ENCODE measurements at regions not wholly inside any gene's neighbourhood (a gene's known extent, or its start where the extent isn't known, plus 50 kb on each side); places are given as distances from the start of the nearest gene placed in this dataset.

GRCh38 chr3:72405943-72406566, 442.2 kb downstream of the SHQ1 start:
- no peaks in the 10 kb centered on the region for H3K36me3 ChIP-seq
- no peak overlapping the region for H3K27ac ChIP-seq
- H3K27me3 ChIP-seq: no peaks in the 10 kb centered on the region
- H3K9me3 ChIP-seq: no peaks in the 10 kb centered on the region
- H3K4me1 ChIP-seq: peaks cover 74% of the 10 kb centered on the region
- H3K4me3 ChIP-seq: no peak overlapping the region
- TF ChIP-seq POLR2A (IDR thresholded peaks at IDR 0.05): no peak
- no peak for TF ChIP-seq POLR2AphosphoS5 (IDR thresholded peaks at IDR 0.05; ENCODE audit: insufficient read depth in 1 of 2, low read depth in 1 of 2)
- no peak for TF ChIP-seq CTCF (IDR thresholded peaks at IDR 0.05)
- intact Hi-C loops (cut with DNase I): no loop called here
- DNase-seq (ENCODE audit: extremely low spot score in 2 of 2): no peak

- intact Hi-C loops (cut with DNase I): no loop called here
- no peak for TF ChIP-seq CTCF (IDR thresholded peaks at IDR 0.05)
- TF ChIP-seq POLR2A (IDR thresholded peaks at IDR 0.05): no peak
- no peak for TF ChIP-seq POLR2AphosphoS5 (IDR thresholded peaks at IDR 0.05; ENCODE audit: insufficient read depth in 1 of 2, low read depth in 1 of 2)
These were observed 447.2 kb downstream of the SHQ1 start for GRCh38 chr3:72401005-72401545.

GRCh38 chr3:72398781-72399180, 449.5 kb downstream of the SHQ1 start:
- Histone ChIP-seq H3K9me3 (no peaks in the 10 kb centered on the region), H3K36me3 (no peaks in the 10 kb centered on the region), H3K4me3 (no peak overlapping the region), H3K27me3 (no peaks in the 10 kb centered on the region), H3K4me1 (peaks cover 43% of the 10 kb centered on the region), H3K27ac (no peak overlapping the region)
- intact Hi-C loops (cut with DNase I): no loop called here
- no peak for DNase-seq (ENCODE audit: extremely low spot score in 2 of 2)
- TF ChIP-seq CTCF (IDR thresholded peaks at IDR 0.05): no peak
- no peak for TF ChIP-seq POLR2AphosphoS5 (IDR thresholded peaks at IDR 0.05; ENCODE audit: insufficient read depth in 1 of 2, low read depth in 1 of 2)
- no peak for TF ChIP-seq POLR2A (IDR thresholded peaks at IDR 0.05)

More at GRCh38 chr3:72401005-72401545, 447.2 kb downstream of the SHQ1 start:
- no peaks in the 10 kb centered on the region for H3K9me3 ChIP-seq
- H3K4me1 ChIP-seq: peaks cover 52% of the 10 kb centered on the region
- H3K27me3 ChIP-seq: no peaks in the 10 kb centered on the region
- H3K4me3 ChIP-seq: no peak overlapping the region
- no peak overlapping the region for H3K27ac ChIP-seq
- DNase-seq (ENCODE audit: extremely low spot score in 2 of 2): no peak
- H3K36me3 ChIP-seq: no peaks in the 10 kb centered on the region

GRCh38 chr3:72397586-72397985, 450.7 kb downstream of the SHQ1 start:
- no peak overlapping the region for H3K4me3 ChIP-seq
- peaks cover 42% of the 10 kb centered on the region for H3K4me1 ChIP-seq
- no peak overlapping the region for H3K27ac ChIP-seq
- H3K9me3 ChIP-seq: no peaks in the 10 kb centered on the region
- TF ChIP-seq POLR2AphosphoS5 (IDR thresholded peaks at IDR 0.05; ENCODE audit: insufficient read depth in 1 of 2, low read depth in 1 of 2) (no peak), POLR2A (IDR thresholded peaks at IDR 0.05) (no peak), CTCF (IDR thresholded peaks at IDR 0.05) (no peak)
- DNase-seq (ENCODE audit: extremely low spot score in 2 of 2): no peak
- H3K36me3 ChIP-seq: no peaks in the 10 kb centered on the region
- H3K27me3 ChIP-seq: no peaks in the 10 kb centered on the region
- intact Hi-C loops (cut with DNase I): no loop called here

GRCh38 chr3:72396899-72397298, 451.3 kb downstream of the SHQ1 start:
- Histone ChIP-seq H3K9me3 (no peaks in the 10 kb centered on the region), H3K4me3 (no peak overlapping the region), H3K27ac (no peak overlapping the region), H3K27me3 (no peaks in the 10 kb centered on the region), H3K4me1 (peaks cover 42% of the 10 kb centered on the region), H3K36me3 (no peaks in the 10 kb centered on the region)
- intact Hi-C loops (cut with DNase I): no loop called here
- no peak for DNase-seq (ENCODE audit: extremely low spot score in 2 of 2)
- TF ChIP-seq POLR2AphosphoS5 (IDR thresholded peaks at IDR 0.05; ENCODE audit: insufficient read depth in 1 of 2, low read depth in 1 of 2) (no peak), CTCF (IDR thresholded peaks at IDR 0.05) (no peak), POLR2A (IDR thresholded peaks at IDR 0.05) (no peak)

Data from vagina (tissue), 2 donors.